ENCODE measurements at regions not wholly inside any gene's neighbourhood (a gene's known extent, or its start where the extent isn't known, plus 50 kb on each side); places are given as distances from the start of the nearest gene placed in this dataset.

DNA sequence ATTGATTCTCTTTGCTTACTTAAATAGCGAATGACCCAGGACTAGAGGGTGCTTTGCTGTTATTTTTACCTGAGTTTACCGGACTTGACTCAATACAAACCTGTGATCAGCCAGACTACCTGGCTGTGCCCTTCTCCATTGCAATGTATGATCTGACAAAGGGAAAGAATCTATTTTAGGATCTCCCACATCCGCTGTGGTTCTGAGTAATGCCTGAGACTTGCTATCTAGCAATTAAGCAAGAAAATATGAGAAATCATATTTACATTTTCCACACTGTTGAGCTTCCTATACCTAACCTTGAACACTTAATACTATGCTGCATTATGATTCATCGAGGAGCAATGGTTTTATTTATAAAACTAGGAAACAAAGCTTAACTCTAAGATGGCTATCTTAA lies 215.2 kb downstream of the RAD51AP2 start:
- no peak overlapping the region for H3K4me2 ChIP-seq (ENCODE audit: insufficient read depth, insufficient read length, low read length)
- no peak for DNase-seq
- Mint-ChIP-seq H3K4me1 (peaks cover 27 to 29% of the 10 kb centered on the region in 2 experiments), H3K4me3 (no peak overlapping the region), H3K27me3 (ENCODE audit: low read depth) (no peaks in the 10 kb centered on the region), H3K36me3 (ENCODE audit: insufficient read depth in 1 of 3, low read depth in 3 of 3) (peaks cover 0 to 7% (median 2%) of the 10 kb centered on the region in 3 experiments; a peak in 2 of 7 replicates), H3K27ac (no peak overlapping the region), H3K9me3 (peaks cover 2 to 3% of the 10 kb centered on the region in 2 experiments; a peak in 1 of 5 replicates)
- no peaks in the 10 kb centered on the region for H3K27me3 ChIP-seq (ENCODE audit: insufficient read depth, low read length)
- no peak overlapping the region for H2AFZ ChIP-seq (ENCODE audit: low read length)
- no peak overlapping the region for H2BK15ac ChIP-seq (ENCODE audit: low read depth, low read length)
- H2BK5ac ChIP-seq (ENCODE audit: insufficient read length, low read length) = no peak overlapping the region
- H3K4me1 ChIP-seq (ENCODE audit: insufficient read depth, low read length) = 0 out of 2 replicates have a peak, but pooled peaks cover 10% of the 10 kb centered on the region
- H3K79me1 ChIP-seq (ENCODE audit: insufficient read depth, low read depth, low read length, poor library complexity, severe bottlenecking) = no peaks in the 10 kb centered on the region
- no peak overlapping the region for H3K9ac ChIP-seq (ENCODE audit: extremely low read depth, insufficient read length, low read length)
- no peak overlapping the region for H3K56ac ChIP-seq (ENCODE audit: insufficient read length, low read depth, low read length)
- H3K23me2 ChIP-seq (ENCODE audit: insufficient read length, low read depth, low read length, poor library complexity, severe bottlenecking) = no peaks in the 10 kb centered on the region
- H4K5ac ChIP-seq (ENCODE audit: insufficient read length, low read depth, low read length) = no peak overlapping the region
- H3T11ph ChIP-seq (ENCODE audit: low read length) = no peak overlapping the region
- H3K23ac ChIP-seq (ENCODE audit: insufficient read length, low read depth, low read length) = no peak overlapping the region
- H2BK12ac ChIP-seq (ENCODE audit: insufficient read length, low read depth, low read length) = no peak overlapping the region
- no peaks in the 10 kb centered on the region for H3K9me3 ChIP-seq (ENCODE audit: control insufficient read depth, low read depth, low read length)
- no peak overlapping the region for H2AK5ac ChIP-seq (ENCODE audit: insufficient read length, low read length)
- no peak overlapping the region for H3K4ac ChIP-seq (ENCODE audit: low read depth, low read length)
- no peak overlapping the region for H3K18ac ChIP-seq (ENCODE audit: insufficient read length, low read depth, low read length)
- H4K20me1 ChIP-seq (ENCODE audit: control insufficient read depth, insufficient read depth, insufficient read length) = no peaks in the 10 kb centered on the region
- WGBS (ENCODE audit: extremely low coverage, insufficient read length, low lambda C conversion rate) = no CpG with 5 or more reads among the region's 4 CpGs
- no peak overlapping the region for H2BK20ac ChIP-seq (ENCODE audit: low read depth, low read length, poor library complexity, severe bottlenecking)
- no peak for TF ChIP-seq CTCF (conservative IDR thresholded peaks at IDR 0.05)
- H3K14ac ChIP-seq (ENCODE audit: insufficient read depth, low read length) = no peak overlapping the region
- H2BK120ac ChIP-seq (ENCODE audit: low read depth, low read length, poor library complexity, severe bottlenecking) = no peak overlapping the region
- H4K91ac ChIP-seq (ENCODE audit: insufficient read length, low read depth, low read length) = no peak overlapping the region
- no peak overlapping the region for H3K27ac ChIP-seq (ENCODE audit: insufficient read length, low read depth, low read length)
- H4K8ac ChIP-seq (replicated peaks; ENCODE audit: insufficient read length, low read depth, low read length) = no peak overlapping the region
- H3K79me2 ChIP-seq (ENCODE audit: insufficient read depth, low read length) = no peaks in the 10 kb centered on the region

Data from H9 (cell line).